Skeletal muscle satellite cell (primary cell): ENCODE measurements at regions not wholly inside any gene's neighbourhood (a gene's known extent, or its start where the extent isn't known, plus 50 kb on each side); places are given as distances from the start of the nearest gene placed in this dataset.
"Not testable (repeated sequence)": the region's sequence is repeated elsewhere in the genome, so short reads cannot be mapped to it uniquely, and the experiment has no call there.

Experiments
- H3K27me3 ChIP-seq: 2 replicates; pipeline ENCODE4 v1.7.0; 2013; ENCODE audit warnings: low read length; ENCODE audit not compliant: control insufficient read depth, insufficient read depth
- H3K36me3 ChIP-seq: 2 replicates; pipeline ENCODE4 v1.7.0; 2013; ENCODE audit warnings: mild to moderate bottlenecking, control low read depth, low read length; ENCODE audit not compliant: insufficient read depth
- H3K4me1 ChIP-seq: 2 replicates; pipeline ENCODE4 v1.7.0; 2013; ENCODE audit warnings: low read length; ENCODE audit not compliant: control insufficient read depth, insufficient read depth
- H3K4me2 ChIP-seq: 2 replicates; pipeline ENCODE4 v1.7.0; 2013; ENCODE audit warnings: mild to moderate bottlenecking, low read length
- H3K4me3 ChIP-seq: 2 replicates; pipeline ENCODE4 v1.7.0; 2013; ENCODE audit warnings: low read length
- H3K9ac ChIP-seq: 2 replicates; pipeline ENCODE4 v1.7.0; 2013; ENCODE audit warnings: mild to moderate bottlenecking, low read depth, low read length, moderate library complexity
- H3K9me3 ChIP-seq: replicated peaks from 2 replicates; pipeline ENCODE4 v1.7.0; 2013; ENCODE audit warnings: mild to moderate bottlenecking, control low read depth, low read length

- Histone ChIP-seq H3K36me3 (no peaks in the 10 kb centered on the region), H3K27me3 (no peaks in the 10 kb centered on the region), H3K4me3 (no peak overlapping the region), H3K9ac (no peak overlapping the region), H3K4me2 (no peak overlapping the region), H3K9me3 (no peaks in the 10 kb centered on the region), H3K4me1 (peaks cover 40% of the 10 kb centered on the region)
Observed at GRCh38 chr4:124435274-124435950, 277.1 kb downstream of the ANKRD50 start.

DNA sequence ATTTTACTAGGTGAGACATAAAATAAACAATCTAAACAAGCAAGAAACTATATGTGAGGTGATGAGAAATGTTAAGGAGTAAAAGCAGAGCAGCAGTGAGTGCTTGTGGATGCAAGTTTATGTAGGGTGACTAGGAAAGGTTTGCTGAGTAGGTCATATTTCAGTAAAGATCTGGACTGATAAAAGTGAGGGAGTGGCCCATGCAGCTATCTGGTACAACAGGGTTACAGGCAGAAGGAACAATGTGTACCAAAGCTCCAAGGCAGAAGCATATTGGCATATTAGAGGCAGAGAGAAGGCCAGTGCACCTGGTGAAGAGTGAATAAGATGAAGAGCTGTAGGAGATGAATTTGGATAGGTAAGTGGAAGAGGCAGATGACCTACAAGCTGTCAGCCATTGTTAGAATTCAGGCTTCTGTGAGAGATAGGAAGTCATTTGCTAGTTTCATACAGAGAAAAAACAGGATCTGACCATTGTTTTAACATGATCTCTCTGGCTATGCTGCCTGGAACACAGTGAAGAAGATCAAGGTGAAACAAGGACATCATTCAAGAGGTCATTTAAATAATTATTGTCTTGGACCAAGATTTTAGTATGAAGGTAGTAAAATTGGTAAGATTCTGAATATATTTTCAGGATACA lies 274.6 kb downstream of the ANKRD50 start:
- Histone ChIP-seq H3K9ac (no peak overlapping the region), H3K27me3 (no peaks in the 10 kb centered on the region)

GRCh38 chr4:124445071-124445470 lies 267.5 kb downstream of the ANKRD50 start:
- no peaks in the 10 kb centered on the region for H3K9me3 ChIP-seq

More for the DNA sequence above, 274.6 kb downstream of the ANKRD50 start:
- Histone ChIP-seq H3K4me2 (peak overlapping the region; percentile 31), H3K9me3 (no peaks in the 10 kb centered on the region), H3K4me3 (no peak overlapping the region), H3K36me3 (no peaks in the 10 kb centered on the region), H3K4me1 (peaks cover 21% of the 10 kb centered on the region)

DNA sequence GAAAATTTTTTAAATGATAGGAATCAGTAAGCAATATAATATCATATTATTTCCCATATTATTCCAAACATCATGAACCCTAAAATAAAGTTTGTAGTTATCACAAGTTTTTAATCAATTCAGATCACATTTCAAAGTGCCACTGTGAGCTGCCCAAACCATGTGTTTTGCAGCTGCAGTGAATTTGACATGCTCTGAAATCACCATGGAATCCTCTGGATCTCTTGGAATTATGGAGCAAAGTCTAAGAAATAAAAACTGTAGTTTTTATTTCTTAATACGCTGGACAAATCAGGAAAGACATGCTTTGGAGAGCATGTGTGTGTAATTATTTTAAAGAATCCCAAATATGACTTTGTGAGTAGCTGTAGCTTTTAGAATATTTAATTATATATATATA lies 262.7 kb downstream of the ANKRD50 start:
- Histone ChIP-seq H3K4me2 (no peak overlapping the region), H3K4me1 (peaks cover 21% of the 10 kb centered on the region), H3K27me3 (no peaks in the 10 kb centered on the region), H3K9ac (no peak overlapping the region), H3K9me3 (no peaks in the 10 kb centered on the region), H3K36me3 (no peaks in the 10 kb centered on the region), H3K4me3 (no peak overlapping the region)

More at GRCh38 chr4:124445071-124445470, 267.5 kb downstream of the ANKRD50 start:
- Histone ChIP-seq H3K36me3 (no peaks in the 10 kb centered on the region), H3K4me2 (no peak overlapping the region), H3K27me3 (no peaks in the 10 kb centered on the region), H3K9ac (no peak overlapping the region), H3K4me1 (peaks cover 16% of the 10 kb centered on the region), H3K4me3 (no peak overlapping the region)

GRCh38 chr4:124450851-124451250 lies 261.7 kb downstream of the ANKRD50 start:
- Histone ChIP-seq H3K4me1 (peaks cover 21% of the 10 kb centered on the region), H3K4me2 (no peak overlapping the region)

GRCh38 chr4:124454772-124455270 lies 257.7 kb downstream of the ANKRD50 start:
- Histone ChIP-seq H3K36me3 (no peaks in the 10 kb centered on the region), H3K9ac (no peak overlapping the region), H3K4me1 (peaks cover 8% of the 10 kb centered on the region), H3K27me3 (no peaks in the 10 kb centered on the region), H3K4me3 (no peak overlapping the region), H3K4me2 (no peak overlapping the region), H3K9me3 (no peaks in the 10 kb centered on the region)

More at GRCh38 chr4:124450851-124451250, 261.7 kb downstream of the ANKRD50 start:
- H3K9me3 ChIP-seq: no peaks in the 10 kb centered on the region
- no peak overlapping the region for H3K4me3 ChIP-seq
- H3K9ac ChIP-seq: no peak overlapping the region
- no peaks in the 10 kb centered on the region for H3K36me3 ChIP-seq
- H3K27me3 ChIP-seq: no peaks in the 10 kb centered on the region

DNA sequence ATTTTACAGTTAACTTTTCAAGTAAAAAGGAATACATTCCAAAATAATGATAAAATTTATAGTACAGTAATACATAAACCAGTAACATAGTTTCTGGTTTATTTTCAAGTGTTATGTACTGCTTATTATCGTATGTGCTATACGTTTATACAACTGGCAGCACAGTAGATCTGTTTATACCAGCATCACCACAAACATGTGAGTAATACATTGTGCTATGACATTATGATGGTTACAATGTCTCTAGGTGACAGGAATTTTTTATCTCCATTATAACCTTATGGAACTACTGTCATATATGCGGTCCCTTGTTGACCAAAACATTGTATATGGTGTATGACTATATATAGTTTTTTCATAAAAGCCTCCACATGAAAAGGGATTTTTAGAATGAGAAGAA lies 256.9 kb downstream of the ANKRD50 start:
- H3K4me1 ChIP-seq: peaks cover 3% of the 10 kb centered on the region
- no peaks in the 10 kb centered on the region for H3K27me3 ChIP-seq
- H3K9me3 ChIP-seq: no peaks in the 10 kb centered on the region
- no peaks in the 10 kb centered on the region for H3K36me3 ChIP-seq
- no peak overlapping the region for H3K9ac ChIP-seq
- no peak overlapping the region for H3K4me2 ChIP-seq
- no peak overlapping the region for H3K4me3 ChIP-seq

GRCh38 chr4:124459196-124459940 lies 253.2 kb downstream of the ANKRD50 start:
- Histone ChIP-seq H3K9ac (no peak overlapping the region), H3K9me3 (no peaks in the 10 kb centered on the region), H3K36me3 (no peaks in the 10 kb centered on the region), H3K4me2 (no peak overlapping the region), H3K4me1 (peaks cover 3% of the 10 kb centered on the region), H3K27me3 (no peaks in the 10 kb centered on the region), H3K4me3 (no peak overlapping the region)

DNA sequence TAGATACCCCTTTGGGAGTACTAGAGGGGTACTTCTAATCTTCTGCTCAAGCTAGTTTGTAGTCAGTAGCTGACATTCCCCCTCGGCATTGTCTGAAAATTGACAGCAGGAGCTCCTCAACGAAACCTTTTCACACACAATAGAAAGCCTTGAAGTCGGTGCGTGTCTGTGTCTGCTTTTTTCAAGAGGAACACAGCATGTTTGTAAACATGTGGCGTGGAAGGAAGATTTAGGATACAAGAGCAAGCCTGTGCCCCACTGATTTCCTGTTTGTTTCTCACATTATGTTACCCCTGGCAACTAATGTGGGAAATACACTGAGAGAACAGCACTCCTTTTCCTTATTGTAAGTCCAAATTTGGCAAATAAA lies 252.6 kb downstream of the ANKRD50 start:
- H3K9ac ChIP-seq: no peak overlapping the region

GRCh38 chr4:124461592-124461991 lies 250.9 kb downstream of the ANKRD50 start:
- H3K4me2 ChIP-seq, H3K27me3 ChIP-seq, H3K4me3 ChIP-seq, H3K36me3 ChIP-seq, H3K9me3 ChIP-seq, H3K9ac ChIP-seq, H3K4me1 ChIP-seq: not testable (repeated sequence)

More for the DNA sequence above, 252.6 kb downstream of the ANKRD50 start:
- Histone ChIP-seq H3K27me3 (no peaks in the 10 kb centered on the region), H3K4me2 (no peak overlapping the region), H3K4me3 (no peak overlapping the region), H3K4me1 (peaks cover 3% of the 10 kb centered on the region), H3K36me3 (no peaks in the 10 kb centered on the region), H3K9me3 (no peaks in the 10 kb centered on the region)

- H3K9me3 ChIP-seq: no peaks in the 10 kb centered on the region
- no peak overlapping the region for H3K9ac ChIP-seq
- no peak overlapping the region for H3K4me3 ChIP-seq
- no peaks in the 10 kb centered on the region for H3K27me3 ChIP-seq
- peaks cover 3% of the 10 kb centered on the region for H3K4me1 ChIP-seq
- H3K4me2 ChIP-seq: no peak overlapping the region
- no peaks in the 10 kb centered on the region for H3K36me3 ChIP-seq
Observed at GRCh38 chr4:124462954-124463828, 249.3 kb downstream of the ANKRD50 start.
